Astrocyte (in vitro differentiated cells and primary cell): ENCODE measurements at regions not wholly inside any gene's neighbourhood (a gene's known extent, or its start where the extent isn't known, plus 50 kb on each side); places are given as distances from the start of the nearest gene placed in this dataset.
"Not testable (repeated sequence)": the region's sequence is repeated elsewhere in the genome, so short reads cannot be mapped to it uniquely, and the experiment has no call there.

Experiments used
- DNase-seq: peaks from one replicate; pipeline ENCODE4 v3.0.0-alpha.2; 2010; ENCODE audit warnings: low read depth
- FAIRE-seq: peaks from 2 replicates; lab custom pipeline; 2011; peaks lifted over from hg19 to GRCh38; lab: Jason Lieb, UNC
- H2AFZ ChIP-seq: 2 replicates; pipeline ENCODE4 v1.6.0; 2012; ENCODE audit warnings: low read depth, low read length, inconsistent platforms
- H3K27ac ChIP-seq: 2 replicates; pipeline ENCODE4 v1.5.1; 2011; ENCODE audit warnings: low read depth, low read length, inconsistent platforms
- H3K27me3 ChIP-seq: 2 replicates; pipeline ENCODE4 v1.6.0; 2011; ENCODE audit warnings: low read length, inconsistent platforms; ENCODE audit not compliant: insufficient read depth
- H3K36me3 ChIP-seq: 2 replicates; pipeline ENCODE4 v1.5.1; 2011; ENCODE audit warnings: low read length, inconsistent platforms; ENCODE audit not compliant: insufficient read depth
- H3K4me1 ChIP-seq: 2 replicates; pipeline ENCODE4 v1.5.1; 2011; ENCODE audit warnings: low read length, inconsistent platforms; ENCODE audit not compliant: insufficient read depth
- H3K4me2 ChIP-seq: 2 replicates; pipeline ENCODE4 v1.6.0; 2012; ENCODE audit warnings: low read length, inconsistent platforms
- H3K4me3 ChIP-seq: 2 replicates; pipeline ENCODE4 v1.5.1; 2011; ENCODE audit warnings: low read depth, mild to moderate bottlenecking, low read length, inconsistent platforms; ENCODE audit not compliant: insufficient read depth
- H3K79me2 ChIP-seq: 2 replicates; pipeline ENCODE4 v1.6.0; 2012; ENCODE audit warnings: mild to moderate bottlenecking, low read length, inconsistent platforms; ENCODE audit not compliant: insufficient read depth
- H3K9ac ChIP-seq: 2 replicates; pipeline ENCODE4 v1.6.0; 2012; ENCODE audit warnings: mild to moderate bottlenecking, low read length, inconsistent platforms
- H3K9me3 ChIP-seq: 2 replicates; pipeline ENCODE4 v1.5.1; 2012; ENCODE audit warnings: low read depth, mild to moderate bottlenecking, low read length, inconsistent platforms; ENCODE audit not compliant: insufficient read depth
- H4K20me1 ChIP-seq: 2 replicates; pipeline ENCODE4 v1.6.0; 2012; ENCODE audit warnings: low read length, inconsistent platforms; ENCODE audit not compliant: insufficient read depth
- H3K27ac Mint-ChIP-seq: one replicate; pipeline ENCODE4 v1.8.0; 2021; ENCODE audit warnings: mild to moderate bottlenecking, mixed read lengths; ENCODE audit not compliant: unreplicated experiment
- H3K27me3 Mint-ChIP-seq: one replicate; pipeline ENCODE4 v1.8.0; 2021; ENCODE audit warnings: low read depth, mixed read lengths; ENCODE audit not compliant: unreplicated experiment
- H3K36me3 Mint-ChIP-seq: one replicate; pipeline ENCODE4 v1.8.0; 2021; ENCODE audit warnings: low read depth, mixed read lengths; ENCODE audit not compliant: unreplicated experiment
- H3K4me1 Mint-ChIP-seq: one replicate; pipeline ENCODE4 v1.8.0; 2021; ENCODE audit warnings: low read depth, mixed read lengths; ENCODE audit not compliant: unreplicated experiment
- H3K4me3 Mint-ChIP-seq: one replicate; pipeline ENCODE4 v1.8.0; 2021; ENCODE audit warnings: mild to moderate bottlenecking, moderate library complexity, mixed read lengths; ENCODE audit not compliant: unreplicated experiment
- H3K9me3 Mint-ChIP-seq: one replicate; pipeline ENCODE4 v1.8.0; 2021; ENCODE audit warnings: mild to moderate bottlenecking, mixed read lengths; ENCODE audit not compliant: unreplicated experiment
- CTCF ChIP-seq: IDR thresholded peaks from 2 replicates; pipeline ENCODE4 v1.5.1; 2011; ENCODE audit warnings: low read depth, mild to moderate bottlenecking, inconsistent platforms, low read length, moderate library complexity; ENCODE audit not compliant: insufficient read depth
- EZH2 ChIP-seq: IDR thresholded peaks from 2 replicates; pipeline ENCODE4 v1.6.1; 2012; ENCODE audit warnings: mild to moderate bottlenecking, low read length, inconsistent platforms; ENCODE audit not compliant: insufficient read depth

DNA sequence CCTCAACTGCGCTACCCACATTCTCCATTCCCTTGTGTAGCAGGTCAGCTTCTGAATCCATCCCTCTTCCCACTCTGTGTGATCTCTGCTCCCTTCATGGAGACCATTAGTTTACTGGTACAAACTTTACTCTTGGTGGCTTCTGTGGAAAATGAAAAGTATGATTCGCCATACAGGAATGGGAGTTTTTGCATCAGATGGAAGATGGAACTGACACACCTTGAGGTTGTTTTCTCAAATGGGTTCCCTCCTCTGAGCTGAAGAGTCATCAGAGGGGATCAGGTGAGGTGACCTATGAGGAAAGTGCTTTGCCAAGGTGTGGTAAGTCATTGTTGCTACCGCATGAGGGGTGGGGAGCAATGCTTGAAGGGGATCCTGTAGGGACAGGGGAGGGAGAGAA lies 266.8 kb downstream of the INHBA start:
- Histone ChIP-seq H3K36me3 (no peaks in the 10 kb centered on the region), H2AFZ (no peak overlapping the region), H3K79me2 (no peaks in the 10 kb centered on the region), H3K9ac (no peak overlapping the region), H3K9me3 (no peaks in the 10 kb centered on the region), H4K20me1 (no peaks in the 10 kb centered on the region), H3K4me1 (no peaks in the 10 kb centered on the region), H3K27me3 (no peaks in the 10 kb centered on the region), H3K4me2 (no peak overlapping the region), H3K27ac (no peak overlapping the region), H3K4me3 (no peak overlapping the region)
- no peak for FAIRE-seq
- no peak for DNase-seq
- Mint-ChIP-seq H3K27me3 (no peaks in the 10 kb centered on the region), H3K36me3 (no peaks in the 10 kb centered on the region), H3K4me1 (no peaks in the 10 kb centered on the region), H3K4me3 (no peak overlapping the region), H3K9me3 (peaks cover 7% of the 10 kb centered on the region), H3K27ac (no peak overlapping the region)
- TF ChIP-seq CTCF (no peak), EZH2 (no peak)

DNA sequence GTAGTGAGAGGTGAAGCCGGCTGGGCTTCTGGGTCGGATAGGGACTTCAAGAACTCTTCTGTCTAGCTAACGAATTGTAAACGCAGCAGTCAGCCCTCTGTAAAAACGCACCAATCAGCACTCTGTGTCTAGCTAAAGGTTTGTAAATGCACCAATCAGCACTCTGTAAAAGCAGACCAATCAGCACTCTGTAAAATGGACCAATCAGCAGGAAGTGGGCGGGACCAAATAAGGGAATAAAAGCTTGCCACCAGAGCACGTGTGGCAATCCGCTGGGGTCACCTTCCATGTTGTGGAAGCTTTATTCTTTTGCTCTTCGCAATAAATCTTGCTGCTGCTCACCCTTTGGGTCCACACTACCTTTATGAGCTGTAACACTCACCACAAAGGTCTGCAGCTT lies 267.9 kb downstream of the INHBA start:
- H3K4me3 Mint-ChIP-seq, H3K27me3 Mint-ChIP-seq, H3K4me1 ChIP-seq, H3K4me3 ChIP-seq, H3K27ac Mint-ChIP-seq, H3K4me1 Mint-ChIP-seq, H2AFZ ChIP-seq, H3K27me3 ChIP-seq, H3K9ac ChIP-seq, H3K9me3 ChIP-seq, FAIRE-seq, H4K20me1 ChIP-seq, H3K79me2 ChIP-seq, H3K4me2 ChIP-seq, H3K36me3 Mint-ChIP-seq, H3K27ac ChIP-seq, H3K36me3 ChIP-seq, DNase-seq: not testable (repeated sequence)
- H3K9me3 Mint-ChIP-seq: peaks cover 11% of the 10 kb centered on the region

GRCh38 chr7:41431671-41432070 lies 271.2 kb downstream of the INHBA start:
- no peak for FAIRE-seq
- Histone ChIP-seq H3K36me3 (no peaks in the 10 kb centered on the region), H3K4me2 (no peak overlapping the region), H3K27me3 (no peaks in the 10 kb centered on the region), H3K27ac (no peak overlapping the region), H3K4me3 (no peak overlapping the region), H3K9ac (no peak overlapping the region), H2AFZ (no peak overlapping the region), H4K20me1 (no peaks in the 10 kb centered on the region), H3K79me2 (no peaks in the 10 kb centered on the region), H3K9me3 (no peaks in the 10 kb centered on the region), H3K4me1 (no peaks in the 10 kb centered on the region)
- TF ChIP-seq CTCF (no peak), EZH2 (no peak)
- peaks cover 12% of the 10 kb centered on the region for H3K9me3 Mint-ChIP-seq
- no peaks in the 10 kb centered on the region for H3K4me1 Mint-ChIP-seq
- peaks cover 3% of the 10 kb centered on the region for H3K27me3 Mint-ChIP-seq
- H3K27ac Mint-ChIP-seq: no peak overlapping the region
- no peak for DNase-seq
- no peak overlapping the region for H3K4me3 Mint-ChIP-seq
- H3K36me3 Mint-ChIP-seq: no peaks in the 10 kb centered on the region
